ENCODE measurements at regions not wholly inside any gene's neighbourhood (a gene's known extent, or its start where the extent isn't known, plus 50 kb on each side); places are given as distances from the start of the nearest gene placed in this dataset.

GRCh38 chr12:84723988-84724387, 188.6 kb downstream of the SLC6A15 start:
- intact Hi-C loops (cut with micrococcal nuclease), result no loop called here
- DNase-seq (no peak), ATAC-seq (ENCODE audit: low read depth) (no peak)
- POLR2A ChIA-PET, result no interaction called here
- H3K27me3 Mint-ChIP-seq, result no peaks in the 10 kb centered on the region
- CTCF ChIA-PET, result no interaction called here
- no peak overlapping the region for H3K4me3 Mint-ChIP-seq
- no peaks in the 10 kb centered on the region for H3K4me1 Mint-ChIP-seq
- no peak overlapping the region for H3K27ac Mint-ChIP-seq
- H3K36me3 Mint-ChIP-seq (ENCODE audit: low read depth), result no peaks in the 10 kb centered on the region
- H3K9me3 Mint-ChIP-seq, result peaks cover 2% of the 10 kb centered on the region
- no peak for TF ChIP-seq CTCF (IDR thresholded peaks at IDR 0.05)

GRCh38 chr12:84719997-84720396, 192.6 kb downstream of the SLC6A15 start:
- ChIA-PET POLR2A (no interaction called here), CTCF (no interaction called here)
- Mint-ChIP-seq H3K4me1 (no peaks in the 10 kb centered on the region), H3K27ac (no peak overlapping the region), H3K27me3 (no peaks in the 10 kb centered on the region), H3K36me3 (ENCODE audit: low read depth) (no peaks in the 10 kb centered on the region), H3K4me3 (no peak overlapping the region), H3K9me3 (no peaks in the 10 kb centered on the region)
- ATAC-seq (ENCODE audit: low read depth) (no peak), DNase-seq (no peak)
- intact Hi-C loops (cut with micrococcal nuclease), result no loop called here
- no peak for TF ChIP-seq CTCF (IDR thresholded peaks at IDR 0.05)

GRCh38 chr12:84718906-84719305, 193.7 kb downstream of the SLC6A15 start:
- intact Hi-C loops (cut with micrococcal nuclease), result no loop called here
- H3K9me3 Mint-ChIP-seq, result no peaks in the 10 kb centered on the region
- no peak overlapping the region for H3K27ac Mint-ChIP-seq
- no peaks in the 10 kb centered on the region for H3K27me3 Mint-ChIP-seq
- TF ChIP-seq CTCF (IDR thresholded peaks at IDR 0.05), result no peak
- ATAC-seq (ENCODE audit: low read depth) (no peak), DNase-seq (no peak)
- CTCF ChIA-PET, result no interaction called here
- no peak overlapping the region for H3K4me3 Mint-ChIP-seq
- no peaks in the 10 kb centered on the region for H3K36me3 Mint-ChIP-seq (ENCODE audit: low read depth)
- H3K4me1 Mint-ChIP-seq, result no peaks in the 10 kb centered on the region
- POLR2A ChIA-PET, result no interaction called here

GRCh38 chr12:84712747-84713146, 199.9 kb downstream of the SLC6A15 start:
- no peaks in the 10 kb centered on the region for H3K27me3 Mint-ChIP-seq
- ChIA-PET POLR2A (no interaction called here), CTCF (no interaction called here)
- H3K9me3 Mint-ChIP-seq, result no peaks in the 10 kb centered on the region
- no peak for TF ChIP-seq CTCF (IDR thresholded peaks at IDR 0.05)
- no peaks in the 10 kb centered on the region for H3K36me3 Mint-ChIP-seq (ENCODE audit: low read depth)
- H3K27ac Mint-ChIP-seq, result no peak overlapping the region
- intact Hi-C loops (cut with micrococcal nuclease), result no loop called here
- H3K4me1 Mint-ChIP-seq, result no peaks in the 10 kb centered on the region
- no peak overlapping the region for H3K4me3 Mint-ChIP-seq
- ATAC-seq (ENCODE audit: low read depth), result no peak
- no peak for DNase-seq

GRCh38 chr12:84706374-84706773, 206.2 kb downstream of the SLC6A15 start:
- no peak for TF ChIP-seq CTCF (IDR thresholded peaks at IDR 0.05)
- DNase-seq (no peak), ATAC-seq (ENCODE audit: low read depth) (no peak)
- Mint-ChIP-seq H3K36me3 (ENCODE audit: low read depth) (no peaks in the 10 kb centered on the region), H3K4me3 (no peak overlapping the region), H3K9me3 (no peaks in the 10 kb centered on the region), H3K4me1 (no peaks in the 10 kb centered on the region), H3K27ac (no peak overlapping the region), H3K27me3 (no peaks in the 10 kb centered on the region)
- CTCF ChIA-PET, result no interaction called here
- intact Hi-C loops (cut with micrococcal nuclease), result no loop called here
- POLR2A ChIA-PET, result no interaction called here

Measured in activated B cell treated with CpG ODN at 0.5 μM for 24 hours (primary cell).